HEK293 (cell line): ENCODE measurements at regions not wholly inside any gene's neighbourhood (a gene's known extent, or its start where the extent isn't known, plus 50 kb on each side); places are given as distances from the start of the nearest gene placed in this dataset.
"Not testable (repeated sequence)": the region's sequence is repeated elsewhere in the genome, so short reads cannot be mapped to it uniquely, and the experiment has no call there.

Experiments
- CTCF ChIA-PET: fragments of 350-600 bp; formaldehyde crosslinking; extraction: SDS; loops from one replicate; lab custom pipeline; 2021; ENCODE audit warnings: antibody characterized with exemption; lab: Yijun Ruan, JAX
- POLR2A ChIA-PET: fragments of 300-600 bp; formaldehyde crosslinking; extraction: SDS; loops from one replicate; lab custom pipeline; 2020; ENCODE audit warnings: antibody characterized with exemption, inconsistent platforms; lab: Yijun Ruan, JAX
- H3K27ac ChIP-seq: fragments of 200-500 bp; sonication (Bioruptor generic); 2 replicates; pipeline ENCODE4 v1.5.1; 2014; ENCODE audit warnings: low read depth, low read length, control low read depth, inconsistent platforms; ENCODE audit errors: extremely low read depth
- H3K36me3 ChIP-seq, 2 experiments: fragments of 200-500 bp in 1 of 2; sonication (Bioruptor generic) in 1 of 2; 1 replicate in 1 of 2; 2 replicates in 1 of 2; pipeline ENCODE4 v1.5.1; 2014 to 2017; ENCODE audit warnings: inconsistent platforms in 2 of 2, low read length in 2 of 2; ENCODE audit not compliant: control insufficient read depth in 2 of 2, insufficient read depth in 1 of 2
- H3K4me1 ChIP-seq: fragments of 200-500 bp; sonication (Bioruptor generic); 2 replicates; pipeline ENCODE4 v1.5.1; 2014; ENCODE audit warnings: mild to moderate bottlenecking, low read length, inconsistent platforms; ENCODE audit not compliant: control insufficient read depth, insufficient read depth
- H3K4me3 ChIP-seq: 2 replicates; pipeline ENCODE4 v1.5.1; 2011; ENCODE audit warnings: low read depth, mild to moderate bottlenecking, control low read depth, low read length, moderate library complexity
- H3K9me3 ChIP-seq: fragments of 200-500 bp; sonication (Bioruptor generic); 2 replicates; pipeline ENCODE4 v1.5.1; 2014; ENCODE audit warnings: low read depth, low read length, inconsistent platforms; ENCODE audit not compliant: control insufficient read depth, insufficient read depth
- GLI2 ChIP-seq: fragments of 450-650 bp; formaldehyde crosslinking; IDR thresholded peaks from 2 replicates; pipeline ENCODE4; 2017; ENCODE audit warnings: missing biosample characterization, missing genetic modification characterization, low read depth, borderline replicate concordance
- INSM2 ChIP-seq: fragments of 450-650 bp; formaldehyde crosslinking; IDR thresholded peaks from 2 replicates; pipeline ENCODE4 v1.5.1; 2016; ENCODE audit warnings: missing biosample characterization, missing genetic modification characterization
- KLF17 ChIP-seq: fragments of 450-650 bp; formaldehyde crosslinking; IDR thresholded peaks from 2 replicates; pipeline ENCODE4 v1.5.1; 2016; ENCODE audit warnings: missing biosample characterization, missing genetic modification characterization
- SCRT2 ChIP-seq: fragments of 450-650 bp; formaldehyde crosslinking; IDR thresholded peaks from 2 replicates; pipeline ENCODE4 v1.5.1; 2016; ENCODE audit warnings: missing biosample characterization, missing genetic modification characterization
- SETDB1 ChIP-seq: IDR thresholded peaks from one replicate; pipeline ENCODE4 v1.6.1; 2017; ENCODE audit warnings: mild to moderate bottlenecking, low read length, moderate library complexity, mixed read lengths; ENCODE audit not compliant: insufficient read length
- ZBTB21 ChIP-seq: fragments of 450-650 bp; formaldehyde crosslinking; IDR thresholded peaks from 2 replicates; pipeline ENCODE4 v1.5.1; 2017; ENCODE audit warnings: missing biosample characterization, missing genetic modification characterization
- ZEB2 ChIP-seq: fragments of 450-650 bp; formaldehyde crosslinking; IDR thresholded peaks from 2 replicates; pipeline ENCODE4 v1.5.1; 2016; ENCODE audit warnings: missing biosample characterization, missing genetic modification characterization
- ZFP37 ChIP-seq: fragments of 450-650 bp; formaldehyde crosslinking; IDR thresholded peaks from 2 replicates; pipeline ENCODE4 v1.5.1; 2016; ENCODE audit warnings: missing biosample characterization, missing genetic modification characterization
- ZIC2 ChIP-seq: fragments of 450-650 bp; formaldehyde crosslinking; IDR thresholded peaks from 2 replicates; pipeline ENCODE4 v1.5.1; 2016; ENCODE audit warnings: missing biosample characterization, missing genetic modification characterization
- ZNF24 ChIP-seq: fragments of 450-650 bp; formaldehyde crosslinking; IDR thresholded peaks from 2 replicates; pipeline ENCODE4 v1.5.1; 2016; ENCODE audit warnings: missing biosample characterization, missing genetic modification characterization
- ZNF280D ChIP-seq: fragments of 450-650 bp; formaldehyde crosslinking; IDR thresholded peaks from 2 replicates; pipeline ENCODE4 v1.5.1; 2016; ENCODE audit warnings: missing biosample characterization, missing genetic modification characterization
- ZNF335 ChIP-seq: fragments of 450-650 bp; formaldehyde crosslinking; conservative IDR thresholded peaks from 2 replicates; pipeline ENCODE4 v1.5.1; 2016; ENCODE audit warnings: missing biosample characterization, missing genetic modification characterization
- ZNF488 ChIP-seq: fragments of 450-650 bp; formaldehyde crosslinking; IDR thresholded peaks from 2 replicates; pipeline ENCODE4 v1.5.1; 2016; ENCODE audit warnings: missing biosample characterization, missing genetic modification characterization
- ZNF558 ChIP-seq: fragments of 450-650 bp; formaldehyde crosslinking; IDR thresholded peaks from 2 replicates; pipeline ENCODE4 v1.5.1; 2016; ENCODE audit warnings: missing biosample characterization, missing genetic modification characterization
- ZNF629 ChIP-seq: fragments of 450-650 bp; formaldehyde crosslinking; IDR thresholded peaks from 2 replicates; pipeline ENCODE4 v1.5.1; 2017; ENCODE audit warnings: missing biosample characterization, missing genetic modification characterization
- ZNF639 ChIP-seq: fragments of 450-650 bp; formaldehyde crosslinking; IDR thresholded peaks from 2 replicates; pipeline ENCODE4 v1.5.1; 2016; ENCODE audit warnings: missing biosample characterization, missing genetic modification characterization
- ZXDB ChIP-seq: fragments of 450-650 bp; formaldehyde crosslinking; IDR thresholded peaks from 2 replicates; pipeline ENCODE4 v1.5.1; 2016; ENCODE audit warnings: missing biosample characterization, missing genetic modification characterization
- TF ChIP-seq, protein P1 (sequence below): fragments of 450-650 bp; formaldehyde crosslinking; IDR thresholded peaks from 2 replicates; pipeline ENCODE4 v1.5.1; 2016; ENCODE audit warnings: missing biosample characterization, missing genetic modification characterization, low read depth
- TF ChIP-seq, protein P2 (sequence below): fragments of 450-650 bp; formaldehyde crosslinking; IDR thresholded peaks from 2 replicates; pipeline ENCODE4 v1.5.1; 2016; ENCODE audit warnings: missing biosample characterization, missing genetic modification characterization
- TF ChIP-seq, protein P3 (sequence below): fragments of 450-650 bp; formaldehyde crosslinking; IDR thresholded peaks from 2 replicates; pipeline ENCODE4 v1.5.1; 2017; ENCODE audit warnings: missing biosample characterization, missing genetic modification characterization

GRCh38 chr5:175335691-175336090 lies 108.3 kb downstream of the DRD1 start (continued):
- no peak for TF ChIP-seq KLF17 (tag by site-specific recombination)
- TF ChIP-seq, all 188 proteins: peak for 0

GRCh38 chr5:175331173-175332036 lies 112.6 kb downstream of the DRD1 start:
- H3K27ac ChIP-seq, H3K4me3 ChIP-seq, H3K4me1 ChIP-seq, POLR2A ChIA-PET, H3K9me3 ChIP-seq, H3K36me3 ChIP-seq, CTCF ChIA-PET: not testable (repeated sequence)
- peak; percentile 7; the same call in 1 of the 2 replicates for TF ChIP-seq GLI2
- TF ChIP-seq ZXDB (tag by site-specific recombination), result peak; percentile 21; the same call in 1 of the 2 replicates
- TF ChIP-seq, protein P1, sequence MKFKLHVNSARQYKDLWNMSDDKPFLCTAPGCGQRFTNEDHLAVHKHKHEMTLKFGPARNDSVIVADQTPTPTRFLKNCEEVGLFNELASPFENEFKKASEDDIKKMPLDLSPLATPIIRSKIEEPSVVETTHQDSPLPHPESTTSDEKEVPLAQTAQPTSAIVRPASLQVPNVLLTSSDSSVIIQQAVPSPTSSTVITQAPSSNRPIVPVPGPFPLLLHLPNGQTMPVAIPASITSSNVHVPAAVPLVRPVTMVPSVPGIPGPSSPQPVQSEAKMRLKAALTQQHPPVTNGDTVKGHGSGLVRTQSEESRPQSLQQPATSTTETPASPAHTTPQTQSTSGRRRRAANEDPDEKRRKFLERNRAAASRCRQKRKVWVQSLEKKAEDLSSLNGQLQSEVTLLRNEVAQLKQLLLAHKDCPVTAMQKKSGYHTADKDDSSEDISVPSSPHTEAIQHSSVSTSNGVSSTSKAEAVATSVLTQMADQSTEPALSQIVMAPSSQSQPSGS (tag by site-specific recombination), result peak; percentile 71
- 0 out of 2 replicates have a peak, but pooled peaks have one; percentile 8 for TF ChIP-seq ZNF280D (tag by site-specific recombination)
- TF ChIP-seq ZNF639 (tag by site-specific recombination), result peak; percentile 73
- TF ChIP-seq ZBTB21 (tag by site-specific recombination), result peak; percentile 98
- peak; percentile 58 for TF ChIP-seq INSM2 (tag by site-specific recombination)
- TF ChIP-seq ZEB2 (tag by site-specific recombination), result peak; percentile 38; the same call in 1 of the 2 replicates
- TF ChIP-seq ZNF24 (tag by site-specific recombination), result peak; percentile 76; the same call in 1 of the 2 replicates
- peak; percentile 23; the same call in 1 of the 2 replicates for TF ChIP-seq ZNF558 (tag by site-specific recombination)
- peak; percentile 97 for TF ChIP-seq ZNF629 (tag by site-specific recombination)
- TF ChIP-seq ZNF335, result peak; percentile 31; the same call in 1 of the 2 replicates
- peak; percentile 86 for TF ChIP-seq ZIC2
- TF ChIP-seq, protein P2, sequence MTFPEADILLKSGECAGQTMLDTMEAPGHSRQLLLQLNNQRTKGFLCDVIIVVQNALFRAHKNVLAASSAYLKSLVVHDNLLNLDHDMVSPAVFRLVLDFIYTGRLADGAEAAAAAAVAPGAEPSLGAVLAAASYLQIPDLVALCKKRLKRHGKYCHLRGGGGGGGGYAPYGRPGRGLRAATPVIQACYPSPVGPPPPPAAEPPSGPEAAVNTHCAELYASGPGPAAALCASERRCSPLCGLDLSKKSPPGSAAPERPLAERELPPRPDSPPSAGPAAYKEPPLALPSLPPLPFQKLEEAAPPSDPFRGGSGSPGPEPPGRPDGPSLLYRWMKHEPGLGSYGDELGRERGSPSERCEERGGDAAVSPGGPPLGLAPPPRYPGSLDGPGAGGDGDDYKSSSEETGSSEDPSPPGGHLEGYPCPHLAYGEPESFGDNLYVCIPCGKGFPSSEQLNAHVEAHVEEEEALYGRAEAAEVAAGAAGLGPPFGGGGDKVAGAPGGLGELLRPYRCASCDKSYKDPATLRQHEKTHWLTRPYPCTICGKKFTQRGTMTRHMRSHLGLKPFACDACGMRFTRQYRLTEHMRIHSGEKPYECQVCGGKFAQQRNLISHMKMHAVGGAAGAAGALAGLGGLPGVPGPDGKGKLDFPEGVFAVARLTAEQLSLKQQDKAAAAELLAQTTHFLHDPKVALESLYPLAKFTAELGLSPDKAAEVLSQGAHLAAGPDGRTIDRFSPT, result peak; percentile 88
- peak; percentile 50; the same call in 1 of the 2 replicates for TF ChIP-seq SCRT2 (tag by site-specific recombination)
- TF ChIP-seq SETDB1, result peak; percentile 27
- TF ChIP-seq, protein P3, sequence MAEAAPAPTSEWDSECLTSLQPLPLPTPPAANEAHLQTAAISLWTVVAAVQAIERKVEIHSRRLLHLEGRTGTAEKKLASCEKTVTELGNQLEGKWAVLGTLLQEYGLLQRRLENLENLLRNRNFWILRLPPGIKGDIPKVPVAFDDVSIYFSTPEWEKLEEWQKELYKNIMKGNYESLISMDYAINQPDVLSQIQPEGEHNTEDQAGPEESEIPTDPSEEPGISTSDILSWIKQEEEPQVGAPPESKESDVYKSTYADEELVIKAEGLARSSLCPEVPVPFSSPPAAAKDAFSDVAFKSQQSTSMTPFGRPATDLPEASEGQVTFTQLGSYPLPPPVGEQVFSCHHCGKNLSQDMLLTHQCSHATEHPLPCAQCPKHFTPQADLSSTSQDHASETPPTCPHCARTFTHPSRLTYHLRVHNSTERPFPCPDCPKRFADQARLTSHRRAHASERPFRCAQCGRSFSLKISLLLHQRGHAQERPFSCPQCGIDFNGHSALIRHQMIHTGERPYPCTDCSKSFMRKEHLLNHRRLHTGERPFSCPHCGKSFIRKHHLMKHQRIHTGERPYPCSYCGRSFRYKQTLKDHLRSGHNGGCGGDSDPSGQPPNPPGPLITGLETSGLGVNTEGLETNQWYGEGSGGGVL (tag by site-specific recombination), result peak; percentile 66; the same call in 1 of the 2 replicates
- 0 out of 2 replicates have a peak, but pooled peaks have one; percentile 66 for TF ChIP-seq ZNF488 (tag by site-specific recombination)
- peak; percentile 33 for TF ChIP-seq ZFP37 (tag by site-specific recombination)
